SK-N-MC (cell line): ENCODE measurements at regions not wholly inside any gene's neighbourhood (a gene's known extent, or its start where the extent isn't known, plus 50 kb on each side); places are given as distances from the start of the nearest gene placed in this dataset.

Experiments used
- EZH2 ChIP-seq: fragments of 200-600 bp; sonication (generic); IDR thresholded peaks from one replicate; pipeline ENCODE4 v1.6.1; 2017; ENCODE audit warnings: antibody characterized with exemption
- POLR2AphosphoS5 ChIP-seq: IDR thresholded peaks from 2 replicates; pipeline ENCODE4 v1.6.1; 2012; ENCODE audit warnings: mild to moderate bottlenecking, low read depth, low read length, borderline replicate concordance

DNA sequence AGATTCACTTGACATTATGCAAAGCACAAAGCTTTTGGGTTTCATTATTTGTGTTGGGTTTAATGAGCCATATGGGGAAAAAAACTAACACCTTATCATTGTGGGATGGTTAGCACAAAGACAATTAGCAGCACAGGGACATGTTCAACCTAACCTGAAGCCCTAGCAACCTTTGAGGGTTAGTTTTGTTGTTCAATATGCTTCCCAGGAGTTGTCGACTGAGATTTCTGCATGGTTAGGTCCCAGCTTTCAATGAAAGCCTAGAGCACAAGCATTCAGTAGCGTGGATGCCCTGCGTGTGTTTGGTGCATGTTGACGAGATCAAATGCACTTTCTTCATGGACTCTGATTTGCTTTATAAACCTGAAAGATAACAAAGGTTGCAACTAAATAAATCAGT, 565.2 kb upstream of the TLE4 start:
- no peak for TF ChIP-seq POLR2AphosphoS5
- TF ChIP-seq EZH2 = no peak
